ENCODE measurements at regions not wholly inside any gene's neighbourhood (a gene's known extent, or its start where the extent isn't known, plus 50 kb on each side); places are given as distances from the start of the nearest gene placed in this dataset.
A peak's percentile ranks its signal among the peaks of the same experiment; 100 is the strongest.
"Not testable (repeated sequence)": the region's sequence is repeated elsewhere in the genome, so short reads cannot be mapped to it uniquely, and the experiment has no call there.

- H3K9me3 ChIP-seq (ENCODE audit: control insufficient read depth, insufficient read depth, low read depth, low read length): peaks cover 19% of the 10 kb centered on the region
- no peak overlapping the region for H3K27ac ChIP-seq (ENCODE audit: low read depth, low read length)
- H3K27me3 ChIP-seq (ENCODE audit: control insufficient read depth, insufficient read depth, low read length): no peaks in the 10 kb centered on the region
- H3K9ac ChIP-seq (ENCODE audit: low read length): no peak overlapping the region
- no peaks in the 10 kb centered on the region for H3K4me1 ChIP-seq (ENCODE audit: control insufficient read depth, insufficient read depth, low read length)
- H3K4me3 ChIP-seq (ENCODE audit: low read depth, low read length): no peak overlapping the region
- no peaks in the 10 kb centered on the region for H3K36me3 ChIP-seq (ENCODE audit: control insufficient read depth, insufficient read depth, low read length)
These were observed 265.8 kb downstream of the AKAIN1 start for GRCh38 chr18:4931209-4931608.

- Histone ChIP-seq H3K9ac (ENCODE audit: low read length) (no peak overlapping the region), H3K4me1 (ENCODE audit: control insufficient read depth, insufficient read depth, low read length) (no peaks in the 10 kb centered on the region), H3K36me3 (ENCODE audit: control insufficient read depth, insufficient read depth, low read length) (no peaks in the 10 kb centered on the region), H3K27ac (ENCODE audit: low read depth, low read length) (no peak overlapping the region), H3K9me3 (ENCODE audit: control insufficient read depth, insufficient read depth, low read depth, low read length) (peaks cover 4% of the 10 kb centered on the region; the same call in 1 of the 2 replicates), H3K27me3 (ENCODE audit: control insufficient read depth, insufficient read depth, low read length) (no peaks in the 10 kb centered on the region), H3K4me3 (ENCODE audit: low read depth, low read length) (no peak overlapping the region)
These were observed 275.5 kb downstream of the AKAIN1 start for GRCh38 chr18:4921548-4921947.

- not testable (repeated sequence) for H3K27ac ChIP-seq (ENCODE audit: low read depth, low read length); H3K36me3 ChIP-seq (ENCODE audit: control insufficient read depth, insufficient read depth, low read length); H3K27me3 ChIP-seq (ENCODE audit: control insufficient read depth, insufficient read depth, low read length); H3K4me1 ChIP-seq (ENCODE audit: control insufficient read depth, insufficient read depth, low read length); H3K9ac ChIP-seq (ENCODE audit: low read length); H3K4me3 ChIP-seq (ENCODE audit: low read depth, low read length); H3K9me3 ChIP-seq (ENCODE audit: control insufficient read depth, insufficient read depth, low read depth, low read length)
These were observed 279.5 kb downstream of the AKAIN1 start for GRCh38 chr18:4917509-4917908.

GRCh38 chr18:4908328-4908727, 288.7 kb downstream of the AKAIN1 start:
- Histone ChIP-seq H3K9ac (ENCODE audit: low read length) (no peak overlapping the region), H3K36me3 (ENCODE audit: control insufficient read depth, insufficient read depth, low read length) (no peaks in the 10 kb centered on the region), H3K9me3 (ENCODE audit: control insufficient read depth, insufficient read depth, low read depth, low read length) (no peaks in the 10 kb centered on the region), H3K27me3 (ENCODE audit: control insufficient read depth, insufficient read depth, low read length) (no peaks in the 10 kb centered on the region), H3K4me1 (ENCODE audit: control insufficient read depth, insufficient read depth, low read length) (no peaks in the 10 kb centered on the region), H3K4me3 (ENCODE audit: low read depth, low read length) (no peak overlapping the region), H3K27ac (ENCODE audit: low read depth, low read length) (no peak overlapping the region)

- Histone ChIP-seq H3K27ac (ENCODE audit: low read depth, low read length) (no peak overlapping the region), H3K9ac (ENCODE audit: low read length) (no peak overlapping the region), H3K27me3 (ENCODE audit: control insufficient read depth, insufficient read depth, low read length) (no peaks in the 10 kb centered on the region), H3K9me3 (ENCODE audit: control insufficient read depth, insufficient read depth, low read depth, low read length) (no peaks in the 10 kb centered on the region), H3K4me1 (ENCODE audit: control insufficient read depth, insufficient read depth, low read length) (no peaks in the 10 kb centered on the region), H3K36me3 (ENCODE audit: control insufficient read depth, insufficient read depth, low read length) (no peaks in the 10 kb centered on the region), H3K4me3 (ENCODE audit: low read depth, low read length) (no peak overlapping the region)
These were observed 290.2 kb downstream of the AKAIN1 start for GRCh38 chr18:4906856-4907255.

GRCh38 chr18:4888251-4889040, 308.6 kb downstream of the AKAIN1 start:
- H3K27me3 ChIP-seq (ENCODE audit: control insufficient read depth, insufficient read depth, low read length): no peaks in the 10 kb centered on the region

GRCh38 chr18:4878480-4878879, 318.6 kb downstream of the AKAIN1 start:
- H3K9ac ChIP-seq (ENCODE audit: low read length): no peak overlapping the region
- H3K9me3 ChIP-seq (ENCODE audit: control insufficient read depth, insufficient read depth, low read depth, low read length): peaks cover 7% of the 10 kb centered on the region; the same call in 1 of the 2 replicates
- no peak overlapping the region for H3K4me3 ChIP-seq (ENCODE audit: low read depth, low read length)
- H3K4me1 ChIP-seq (ENCODE audit: control insufficient read depth, insufficient read depth, low read length): no peaks in the 10 kb centered on the region
- H3K36me3 ChIP-seq (ENCODE audit: control insufficient read depth, insufficient read depth, low read length): no peaks in the 10 kb centered on the region
- H3K27me3 ChIP-seq (ENCODE audit: control insufficient read depth, insufficient read depth, low read length): no peaks in the 10 kb centered on the region
- H3K27ac ChIP-seq (ENCODE audit: low read depth, low read length): no peak overlapping the region

More at GRCh38 chr18:4888251-4889040, 308.6 kb downstream of the AKAIN1 start:
- Histone ChIP-seq H3K4me3 (ENCODE audit: low read depth, low read length) (no peak overlapping the region), H3K27ac (ENCODE audit: low read depth, low read length) (no peak overlapping the region), H3K9ac (ENCODE audit: low read length) (no peak overlapping the region), H3K9me3 (ENCODE audit: control insufficient read depth, insufficient read depth, low read depth, low read length) (peaks cover 12% of the 10 kb centered on the region), H3K4me1 (ENCODE audit: control insufficient read depth, insufficient read depth, low read length) (no peaks in the 10 kb centered on the region), H3K36me3 (ENCODE audit: control insufficient read depth, insufficient read depth, low read length) (no peaks in the 10 kb centered on the region)

- Histone ChIP-seq H3K9ac (ENCODE audit: low read length) (no peak overlapping the region), H3K4me3 (ENCODE audit: low read depth, low read length) (no peak overlapping the region), H3K9me3 (ENCODE audit: control insufficient read depth, insufficient read depth, low read depth, low read length) (peaks cover 16% of the 10 kb centered on the region), H3K27me3 (ENCODE audit: control insufficient read depth, insufficient read depth, low read length) (no peaks in the 10 kb centered on the region), H3K4me1 (ENCODE audit: control insufficient read depth, insufficient read depth, low read length) (peaks cover 6% of the 10 kb centered on the region; the same call in 1 of the 2 replicates), H3K36me3 (ENCODE audit: control insufficient read depth, insufficient read depth, low read length) (no peaks in the 10 kb centered on the region), H3K27ac (ENCODE audit: low read depth, low read length) (no peak overlapping the region)
These were observed 325.9 kb downstream of the AKAIN1 start for GRCh38 chr18:4871197-4871596.

GRCh38 chr18:4870177-4870773, 326.8 kb downstream of the AKAIN1 start:
- no peak overlapping the region for H3K4me3 ChIP-seq (ENCODE audit: low read depth, low read length)
- H3K9ac ChIP-seq (ENCODE audit: low read length): no peak overlapping the region
- no peaks in the 10 kb centered on the region for H3K27me3 ChIP-seq (ENCODE audit: control insufficient read depth, insufficient read depth, low read length)
- H3K27ac ChIP-seq (ENCODE audit: low read depth, low read length): no peak overlapping the region
- no peaks in the 10 kb centered on the region for H3K36me3 ChIP-seq (ENCODE audit: control insufficient read depth, insufficient read depth, low read length)
- H3K9me3 ChIP-seq (ENCODE audit: control insufficient read depth, insufficient read depth, low read depth, low read length): peaks cover 16% of the 10 kb centered on the region
- H3K4me1 ChIP-seq (ENCODE audit: control insufficient read depth, insufficient read depth, low read length): peaks cover 6% of the 10 kb centered on the region; the same call in 1 of the 2 replicates

- H3K27me3 ChIP-seq (ENCODE audit: control insufficient read depth, insufficient read depth, low read length): no peaks in the 10 kb centered on the region
- no peak overlapping the region for H3K9ac ChIP-seq (ENCODE audit: low read length)
- H3K4me1 ChIP-seq (ENCODE audit: control insufficient read depth, insufficient read depth, low read length): peaks cover 6% of the 10 kb centered on the region; the same call in 1 of the 2 replicates
- peak overlapping the region; percentile 41; the same call in 1 of the 2 replicates for H3K27ac ChIP-seq (ENCODE audit: low read depth, low read length)
- peaks cover 16% of the 10 kb centered on the region for H3K9me3 ChIP-seq (ENCODE audit: control insufficient read depth, insufficient read depth, low read depth, low read length)
- H3K36me3 ChIP-seq (ENCODE audit: control insufficient read depth, insufficient read depth, low read length): no peaks in the 10 kb centered on the region
- no peak overlapping the region for H3K4me3 ChIP-seq (ENCODE audit: low read depth, low read length)
These were observed 327.9 kb downstream of the AKAIN1 start for GRCh38 chr18:4869155-4869554.

GRCh38 chr18:4858379-4859127, 338.5 kb downstream of the AKAIN1 start:
- no peak overlapping the region for H3K27ac ChIP-seq (ENCODE audit: low read depth, low read length)
- H3K36me3 ChIP-seq (ENCODE audit: control insufficient read depth, insufficient read depth, low read length): no peaks in the 10 kb centered on the region
- no peak overlapping the region for H3K9ac ChIP-seq (ENCODE audit: low read length)
- no peak overlapping the region for H3K4me3 ChIP-seq (ENCODE audit: low read depth, low read length)
- peaks cover 27% of the 10 kb centered on the region for H3K4me1 ChIP-seq (ENCODE audit: control insufficient read depth, insufficient read depth, low read length)
- no peaks in the 10 kb centered on the region; the same call in 1 of the 2 replicates for H3K9me3 ChIP-seq (ENCODE audit: control insufficient read depth, insufficient read depth, low read depth, low read length)
- no peaks in the 10 kb centered on the region for H3K27me3 ChIP-seq (ENCODE audit: control insufficient read depth, insufficient read depth, low read length)
